ENCODE measurements at regions not wholly inside any gene's neighbourhood (a gene's known extent, or its start where the extent isn't known, plus 50 kb on each side); places are given as distances from the start of the nearest gene placed in this dataset.

DNA sequence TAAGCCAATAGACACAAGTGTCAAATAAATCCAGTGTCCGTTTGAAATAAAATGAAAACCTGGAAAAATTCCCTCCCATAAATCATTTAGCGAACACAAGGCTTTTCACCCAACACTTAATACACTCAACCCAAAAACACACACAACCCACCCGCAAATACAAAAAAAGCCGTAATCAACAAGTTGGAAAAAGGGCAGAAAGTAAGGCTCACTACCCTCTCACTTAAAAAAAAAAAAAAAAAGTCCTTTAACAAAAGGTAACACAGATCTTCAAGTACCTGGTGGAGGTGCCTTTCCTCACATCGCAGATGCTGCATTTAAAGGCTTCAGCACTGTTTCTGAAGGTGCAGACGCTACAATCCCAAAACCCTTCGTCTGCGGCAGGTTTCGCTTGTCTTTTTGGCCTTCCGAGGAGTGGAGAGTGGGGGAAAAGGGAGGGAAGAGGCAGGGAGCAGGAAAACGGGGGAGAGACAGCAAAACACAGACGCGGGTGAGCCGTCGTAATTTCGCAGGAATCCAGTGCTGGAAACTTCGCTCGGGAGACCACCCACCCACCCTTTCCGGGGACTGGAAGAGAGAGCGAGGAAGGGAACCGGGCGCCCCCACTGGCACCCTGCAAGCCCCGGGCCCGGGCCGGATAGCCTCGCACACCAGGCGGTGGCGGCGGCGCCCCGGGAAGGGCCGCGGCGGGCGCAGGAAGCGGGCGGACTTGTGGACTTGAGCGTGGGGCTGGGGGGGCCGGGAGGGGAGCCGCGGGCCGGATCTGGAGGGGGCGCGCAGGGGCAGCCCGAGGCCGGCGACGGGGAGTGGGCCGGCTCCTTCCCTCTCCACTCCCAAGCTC lies 401.8 kb downstream of the SHQ1 start, which contains the start of gene RYBP:
TSS of gene RYBP (minus strand) at position 404 of the 841 bp plus-strand sequence.
- Histone ChIP-seq H3K27me3 (ENCODE audit: control insufficient read depth, insufficient read depth, low read length) (peaks cover 7% of the 10 kb centered on the region), H3K4me1 (ENCODE audit: control insufficient read depth, insufficient read depth, low read length) (peaks cover 22% of the 10 kb centered on the region), H3K36me3 (ENCODE audit: insufficient read depth, low read length) (peaks cover 4% of the 10 kb centered on the region), H3K4me2 (ENCODE audit: low read length) (peak within 1 kb of the TSS; percentile 91), H3K9me3 (replicated peaks; ENCODE audit: low read length) (no peaks in the 10 kb centered on the region), H3K9ac (ENCODE audit: low read depth, low read length) (peak within 1 kb of the TSS; percentile 87), H3K4me3 (ENCODE audit: low read length) (peak within 1 kb of the TSS; percentile 97)

- Histone ChIP-seq H3K36me3 (ENCODE audit: insufficient read depth, low read length) (peaks cover 4% of the 10 kb centered on the region), H3K4me3 (ENCODE audit: low read length) (peak overlapping the region; percentile 97), H3K9me3 (replicated peaks; ENCODE audit: low read length) (no peaks in the 10 kb centered on the region), H3K9ac (ENCODE audit: low read depth, low read length) (peak overlapping the region; percentile 87), H3K4me1 (ENCODE audit: control insufficient read depth, insufficient read depth, low read length) (peaks cover 22% of the 10 kb centered on the region), H3K27me3 (ENCODE audit: control insufficient read depth, insufficient read depth, low read length) (peaks cover under 1% of the 10 kb centered on the region), H3K4me2 (ENCODE audit: low read length) (peak overlapping the region; percentile 90)
Measured at GRCh38 chr3:72445827-72446217, 402.4 kb downstream of the SHQ1 start.

DNA sequence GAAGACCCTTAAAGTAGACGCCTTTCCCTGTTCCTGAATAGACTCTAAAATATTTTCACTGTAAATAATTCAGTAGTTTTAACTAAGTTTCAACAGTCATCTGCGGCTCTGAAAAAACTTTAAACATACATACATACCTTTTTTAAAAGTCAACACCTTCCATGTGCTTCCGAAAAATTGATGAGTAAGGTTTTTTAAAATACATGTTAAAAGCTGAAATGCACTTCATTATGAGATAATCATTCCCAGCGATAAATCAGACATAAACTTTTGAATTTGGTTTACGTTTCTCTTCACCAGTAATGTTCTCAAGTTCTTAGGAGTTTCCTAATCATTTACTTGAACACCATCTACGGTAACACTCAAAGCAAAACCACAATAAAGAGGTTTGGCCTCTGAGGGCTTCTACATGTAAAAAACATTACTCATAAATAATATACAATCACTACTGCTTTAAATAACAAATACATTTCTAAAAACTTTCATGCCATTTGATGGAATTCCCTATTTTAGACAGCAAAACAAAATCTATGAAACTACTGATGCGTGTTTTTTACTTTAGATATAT lies 403.5 kb downstream of the SHQ1 start:
- H3K9me3 ChIP-seq (replicated peaks; ENCODE audit: low read length), result no peaks in the 10 kb centered on the region
- peaks cover 22% of the 10 kb centered on the region for H3K4me1 ChIP-seq (ENCODE audit: control insufficient read depth, insufficient read depth, low read length)
- peaks cover 5% of the 10 kb centered on the region for H3K36me3 ChIP-seq (ENCODE audit: insufficient read depth, low read length)
- no peak overlapping the region for H3K9ac ChIP-seq (ENCODE audit: low read depth, low read length)
- H3K4me3 ChIP-seq (ENCODE audit: low read length), result peak overlapping the region; percentile 97
- peak overlapping the region; percentile 90 for H3K4me2 ChIP-seq (ENCODE audit: low read length)
- no peaks in the 10 kb centered on the region for H3K27me3 ChIP-seq (ENCODE audit: control insufficient read depth, insufficient read depth, low read length)

DNA sequence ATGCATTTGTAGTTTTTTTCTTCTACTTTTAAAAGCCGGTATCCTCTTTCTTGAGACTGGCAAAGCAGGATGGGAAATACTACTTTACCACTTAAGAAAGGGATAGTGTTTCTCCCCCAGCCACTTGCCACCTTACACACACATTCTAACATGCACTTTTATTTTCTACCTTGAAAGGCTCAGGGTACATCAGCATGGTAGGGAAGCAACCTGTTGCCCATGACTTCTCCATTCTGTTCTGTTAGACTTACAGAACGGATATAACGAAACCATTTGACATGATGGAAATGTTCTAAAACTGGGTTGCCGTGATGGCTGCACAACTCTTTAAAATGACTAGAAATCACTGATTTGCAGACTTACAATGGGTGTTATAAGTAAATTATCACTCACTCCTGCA lies 405.5 kb downstream of the SHQ1 start:
- Histone ChIP-seq H3K9ac (ENCODE audit: low read depth, low read length) (no peak overlapping the region), H3K27me3 (ENCODE audit: control insufficient read depth, insufficient read depth, low read length) (no peaks in the 10 kb centered on the region), H3K4me2 (ENCODE audit: low read length) (no peak overlapping the region), H3K4me3 (ENCODE audit: low read length) (no peak overlapping the region), H3K4me1 (ENCODE audit: control insufficient read depth, insufficient read depth, low read length) (peaks cover 21% of the 10 kb centered on the region), H3K36me3 (ENCODE audit: insufficient read depth, low read length) (peaks cover 19% of the 10 kb centered on the region), H3K9me3 (replicated peaks; ENCODE audit: low read length) (no peaks in the 10 kb centered on the region)

DNA sequence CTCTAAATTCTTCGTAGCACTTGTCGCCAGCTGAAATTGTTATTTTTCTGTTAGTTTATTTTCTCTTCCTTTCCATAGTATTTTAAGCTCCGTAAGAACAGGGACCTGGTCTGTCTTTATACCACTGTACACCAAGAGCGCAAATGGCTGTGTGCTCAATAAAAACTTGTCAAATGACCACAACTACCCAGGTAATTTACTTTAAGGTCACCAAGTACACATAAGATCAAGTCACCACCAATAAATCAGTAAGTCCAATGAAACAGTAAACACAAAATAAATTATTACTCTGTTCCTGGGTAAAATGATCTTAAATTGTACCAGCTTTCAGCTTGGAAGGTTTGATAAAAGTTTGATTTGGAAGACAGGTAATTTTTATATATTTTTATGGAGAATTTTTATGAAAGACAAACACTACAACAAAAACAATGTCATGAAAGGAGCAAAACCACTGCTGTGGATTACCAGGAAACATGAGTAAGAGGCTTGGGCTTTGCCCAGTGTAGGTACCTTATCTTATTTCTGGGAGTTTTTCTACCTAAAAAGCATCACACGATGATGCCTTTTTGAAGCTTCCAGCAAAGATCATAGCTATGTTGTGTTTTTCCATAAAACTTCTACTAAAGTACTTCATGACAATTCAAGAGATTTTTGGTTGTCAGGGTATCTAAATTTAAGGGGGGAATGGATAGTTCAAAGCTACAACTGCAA lies 406.8 kb downstream of the SHQ1 start:
- no peak overlapping the region for H3K4me3 ChIP-seq (ENCODE audit: low read length)
- H3K4me2 ChIP-seq (ENCODE audit: low read length), result no peak overlapping the region
- peaks cover 19% of the 10 kb centered on the region for H3K4me1 ChIP-seq (ENCODE audit: control insufficient read depth, insufficient read depth, low read length)
- H3K36me3 ChIP-seq (ENCODE audit: insufficient read depth, low read length), result peaks cover 19% of the 10 kb centered on the region
- no peak overlapping the region for H3K9ac ChIP-seq (ENCODE audit: low read depth, low read length)
- H3K9me3 ChIP-seq (replicated peaks; ENCODE audit: low read length), result no peaks in the 10 kb centered on the region
- H3K27me3 ChIP-seq (ENCODE audit: control insufficient read depth, insufficient read depth, low read length), result no peaks in the 10 kb centered on the region

DNA sequence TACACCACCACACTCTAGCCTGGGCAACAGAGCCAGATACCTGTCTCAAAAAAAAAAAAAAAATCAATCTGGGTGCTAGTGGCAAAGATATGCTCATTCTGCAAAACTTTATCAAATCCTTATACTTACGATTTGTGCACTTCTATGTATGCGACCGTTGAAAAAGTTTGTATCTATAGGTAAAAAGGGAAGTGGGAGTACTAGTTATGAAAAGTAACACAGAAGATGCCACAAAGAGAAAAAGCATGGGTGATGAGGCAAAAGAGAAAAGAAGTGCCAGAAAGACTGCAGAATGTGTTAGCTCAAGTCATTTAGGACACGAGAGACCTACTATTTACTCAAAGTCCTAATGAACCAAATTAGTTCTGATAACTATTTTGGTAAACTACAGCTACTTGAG lies 407.8 kb downstream of the SHQ1 start:
- Histone ChIP-seq H3K36me3 (ENCODE audit: insufficient read depth, low read length) (peaks cover 19% of the 10 kb centered on the region), H3K4me1 (ENCODE audit: control insufficient read depth, insufficient read depth, low read length) (peaks cover 19% of the 10 kb centered on the region), H3K4me3 (ENCODE audit: low read length) (no peak overlapping the region), H3K27me3 (ENCODE audit: control insufficient read depth, insufficient read depth, low read length) (no peaks in the 10 kb centered on the region), H3K9me3 (replicated peaks; ENCODE audit: low read length) (no peaks in the 10 kb centered on the region), H3K9ac (ENCODE audit: low read depth, low read length) (no peak overlapping the region), H3K4me2 (ENCODE audit: low read length) (no peak overlapping the region)

DNA sequence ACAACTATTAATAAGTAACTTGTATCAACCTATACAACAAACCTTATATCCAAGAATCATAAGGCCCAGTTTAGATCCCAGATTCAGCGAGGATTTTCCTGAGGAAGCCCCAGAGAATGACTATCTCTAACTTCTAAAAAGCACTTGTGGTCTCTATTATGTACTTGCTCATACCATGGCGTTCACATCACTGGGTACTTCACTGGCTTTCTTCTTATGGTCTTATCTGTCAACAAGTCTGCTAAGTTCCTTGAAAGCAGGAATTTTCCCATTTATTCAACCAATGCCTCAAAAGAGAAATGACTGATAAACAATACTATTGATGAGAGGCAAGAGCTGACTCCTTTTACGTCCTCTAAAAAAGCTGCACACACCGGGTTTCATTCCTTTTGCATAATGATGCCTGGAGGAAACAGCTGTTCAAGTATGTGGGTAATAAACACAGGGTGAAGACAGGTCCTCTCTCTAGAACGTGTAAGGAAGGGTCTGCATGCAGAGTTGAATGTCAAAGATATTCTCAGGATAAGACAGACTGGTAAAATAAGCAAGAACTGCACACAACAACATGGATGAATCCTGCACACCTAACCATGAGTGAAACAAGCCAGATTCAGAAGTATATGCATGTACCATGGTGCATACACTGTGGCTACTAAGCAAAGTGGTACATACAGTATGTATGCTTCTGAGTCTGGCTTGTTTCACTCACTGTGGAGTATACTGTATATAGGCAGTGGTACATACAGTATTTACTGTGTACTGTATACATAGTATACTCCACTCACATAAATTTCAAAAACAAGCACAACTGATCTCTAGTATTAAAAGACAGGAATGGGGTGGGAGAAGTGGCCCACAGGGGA lies 408.7 kb downstream of the SHQ1 start:
- Histone ChIP-seq H3K4me1 (ENCODE audit: control insufficient read depth, insufficient read depth, low read length) (peaks cover 12% of the 10 kb centered on the region), H3K9ac (ENCODE audit: low read depth, low read length) (no peak overlapping the region), H3K9me3 (replicated peaks; ENCODE audit: low read length) (no peaks in the 10 kb centered on the region), H3K36me3 (ENCODE audit: insufficient read depth, low read length) (peaks cover 19% of the 10 kb centered on the region), H3K4me2 (ENCODE audit: low read length) (no peak overlapping the region), H3K27me3 (ENCODE audit: control insufficient read depth, insufficient read depth, low read length) (no peaks in the 10 kb centered on the region), H3K4me3 (ENCODE audit: low read length) (no peak overlapping the region)

DNA sequence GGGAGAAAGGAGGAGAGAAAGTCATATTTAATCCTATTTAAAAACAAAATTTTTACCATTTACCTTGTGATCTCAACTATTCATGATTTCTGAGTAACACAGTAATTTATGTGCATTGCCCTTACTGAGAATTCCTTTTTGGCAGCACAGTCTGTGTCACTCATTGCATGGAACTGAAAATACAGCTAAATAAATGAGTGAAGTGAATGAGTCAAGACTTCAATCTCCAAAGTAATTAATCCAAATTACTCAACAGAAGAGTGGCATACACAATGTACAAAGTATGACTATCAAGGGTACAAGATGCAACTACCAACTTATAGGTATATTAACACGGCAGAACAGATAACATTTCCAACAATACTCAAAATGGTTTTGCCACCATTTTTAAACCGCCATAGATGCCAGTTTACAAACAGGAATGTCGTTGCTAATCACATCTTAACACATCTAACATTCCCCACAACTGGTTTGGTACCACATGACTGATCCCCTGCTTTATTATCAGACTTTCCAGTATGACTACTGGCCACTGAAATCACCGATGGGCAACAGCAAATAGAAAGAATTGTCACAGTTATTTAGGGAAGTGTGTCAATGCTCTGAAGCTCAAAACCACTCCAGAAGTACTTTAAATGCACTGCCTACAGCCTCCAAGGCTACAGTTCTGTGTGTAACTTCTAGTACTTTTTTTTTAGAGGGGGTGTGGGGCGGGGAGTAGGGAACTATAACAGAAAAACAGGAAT lies 410.4 kb downstream of the SHQ1 start:
- H3K4me3 ChIP-seq (ENCODE audit: low read length), result no peak overlapping the region
- peaks cover 7% of the 10 kb centered on the region for H3K4me1 ChIP-seq (ENCODE audit: control insufficient read depth, insufficient read depth, low read length)
- no peaks in the 10 kb centered on the region for H3K27me3 ChIP-seq (ENCODE audit: control insufficient read depth, insufficient read depth, low read length)
- no peaks in the 10 kb centered on the region for H3K9me3 ChIP-seq (replicated peaks; ENCODE audit: low read length)
- H3K36me3 ChIP-seq (ENCODE audit: insufficient read depth, low read length), result peaks cover 16% of the 10 kb centered on the region
- H3K9ac ChIP-seq (ENCODE audit: low read depth, low read length), result no peak overlapping the region
- no peak overlapping the region for H3K4me2 ChIP-seq (ENCODE audit: low read length)

- H3K4me3 ChIP-seq (ENCODE audit: low read length), result no peak overlapping the region
- H3K9me3 ChIP-seq (replicated peaks; ENCODE audit: low read length), result no peaks in the 10 kb centered on the region
- H3K4me2 ChIP-seq (ENCODE audit: low read length), result no peak overlapping the region
- peaks cover 16% of the 10 kb centered on the region for H3K36me3 ChIP-seq (ENCODE audit: insufficient read depth, low read length)
- H3K9ac ChIP-seq (ENCODE audit: low read depth, low read length), result no peak overlapping the region
- H3K4me1 ChIP-seq (ENCODE audit: control insufficient read depth, insufficient read depth, low read length), result peaks cover 7% of the 10 kb centered on the region
- H3K27me3 ChIP-seq (ENCODE audit: control insufficient read depth, insufficient read depth, low read length), result no peaks in the 10 kb centered on the region
Measured at GRCh38 chr3:72436863-72437592, 411.2 kb downstream of the SHQ1 start.

GRCh38 chr3:72434296-72434695 lies 413.9 kb downstream of the SHQ1 start:
- no peaks in the 10 kb centered on the region for H3K9me3 ChIP-seq (replicated peaks; ENCODE audit: low read length)
- H3K36me3 ChIP-seq (ENCODE audit: insufficient read depth, low read length), result peaks cover 10% of the 10 kb centered on the region
- no peak overlapping the region for H3K9ac ChIP-seq (ENCODE audit: low read depth, low read length)
- H3K4me3 ChIP-seq (ENCODE audit: low read length), result no peak overlapping the region
- H3K4me1 ChIP-seq (ENCODE audit: control insufficient read depth, insufficient read depth, low read length), result peaks cover 7% of the 10 kb centered on the region
- H3K27me3 ChIP-seq (ENCODE audit: control insufficient read depth, insufficient read depth, low read length), result no peaks in the 10 kb centered on the region
- H3K4me2 ChIP-seq (ENCODE audit: low read length), result no peak overlapping the region
